ENCODE measurements at regions not wholly inside any gene's neighbourhood (a gene's known extent, or its start where the extent isn't known, plus 50 kb on each side); places are given as distances from the start of the nearest gene placed in this dataset.
"Not testable (repeated sequence)": the region's sequence is repeated elsewhere in the genome, so short reads cannot be mapped to it uniquely, and the experiment has no call there.

DNA sequence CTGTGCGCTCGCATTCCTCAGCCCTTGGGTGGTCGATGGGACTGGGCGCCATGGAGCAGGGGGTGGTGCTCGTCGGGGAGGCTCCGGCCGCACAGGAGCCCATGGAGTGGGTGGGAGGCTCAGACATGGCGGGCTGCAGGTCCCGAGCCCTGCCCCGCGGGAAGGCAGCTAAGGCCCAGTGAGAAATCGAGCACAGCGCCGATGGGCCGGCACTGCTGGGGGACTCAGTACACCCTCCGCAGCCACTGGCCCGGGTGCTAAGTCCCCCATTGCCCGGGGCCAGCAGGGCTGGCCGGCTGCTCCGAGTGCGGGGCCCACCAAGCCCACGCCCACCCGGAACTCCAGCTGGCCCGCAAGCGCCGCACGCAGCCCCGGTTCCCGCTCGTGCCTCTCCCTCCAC is 104.1 kb downstream of the SRGAP2 start:
- DNase-seq (ENCODE audit: low spot score); ATAC-seq; intact Hi-C loops (cut with DNase I): not testable (repeated sequence)

DNA sequence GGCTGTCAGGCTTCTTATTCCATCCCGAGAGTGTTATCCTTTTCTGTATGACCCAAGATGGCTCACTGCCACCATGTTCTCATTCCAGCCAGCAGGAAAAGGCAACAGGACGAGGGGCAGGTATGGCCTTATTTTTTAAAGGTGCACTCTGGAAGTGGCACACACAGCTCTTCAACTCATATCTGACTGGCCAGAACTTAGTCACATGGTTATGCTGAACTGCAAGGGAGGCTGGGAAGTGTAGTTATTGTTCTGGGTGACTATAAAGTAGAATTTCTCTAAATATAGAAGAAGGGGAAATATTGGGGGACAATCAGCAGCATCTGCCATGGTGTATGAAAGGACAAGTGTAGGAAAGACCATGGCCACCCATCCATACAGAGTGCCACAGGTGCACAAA is 107.6 kb downstream of the SRGAP2 start:
- ATAC-seq; intact Hi-C loops (cut with DNase I); DNase-seq (ENCODE audit: low spot score): not testable (repeated sequence)

DNA sequence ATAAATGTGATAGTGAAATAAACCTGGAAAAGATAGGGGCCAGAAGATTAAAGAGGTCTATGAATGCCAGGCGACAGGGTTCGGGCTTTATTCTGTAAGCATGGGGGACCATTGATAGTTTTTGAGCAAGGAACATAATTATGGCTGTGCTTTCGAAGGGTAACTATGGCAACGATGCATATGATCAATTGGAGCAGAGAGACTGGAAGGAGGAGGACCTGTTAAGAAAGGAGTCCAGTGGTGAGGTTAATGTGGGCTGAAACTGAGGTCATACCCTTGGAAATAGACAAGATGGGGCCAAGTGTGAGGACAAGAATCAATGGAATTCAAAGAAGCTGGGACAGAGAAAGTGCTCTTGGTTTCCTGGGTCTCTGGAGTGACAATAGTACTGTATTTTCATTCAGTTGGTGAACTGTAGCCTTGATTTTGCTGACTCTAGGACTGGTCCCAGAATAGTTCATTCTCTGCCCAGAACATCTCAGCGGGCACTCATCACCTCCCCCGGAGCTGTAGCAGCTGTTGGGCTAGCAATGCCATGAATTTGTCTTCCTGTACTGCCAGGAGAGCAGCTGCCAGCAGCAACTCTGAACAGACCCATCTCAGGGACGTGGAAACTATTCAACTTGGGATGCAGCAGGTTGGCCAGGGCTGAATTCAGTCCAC is 108.4 kb downstream of the SRGAP2 start:
- intact Hi-C loops (cut with DNase I); DNase-seq (ENCODE audit: low spot score): not testable (repeated sequence)
- peak; percentile 52 for ATAC-seq

- intact Hi-C loops (cut with DNase I); DNase-seq (ENCODE audit: low spot score): not testable (repeated sequence)
- peak; percentile 21 for ATAC-seq
These were observed 108.9 kb downstream of the SRGAP2 start for GRCh38 chr1:206312274-206312665.

DNA sequence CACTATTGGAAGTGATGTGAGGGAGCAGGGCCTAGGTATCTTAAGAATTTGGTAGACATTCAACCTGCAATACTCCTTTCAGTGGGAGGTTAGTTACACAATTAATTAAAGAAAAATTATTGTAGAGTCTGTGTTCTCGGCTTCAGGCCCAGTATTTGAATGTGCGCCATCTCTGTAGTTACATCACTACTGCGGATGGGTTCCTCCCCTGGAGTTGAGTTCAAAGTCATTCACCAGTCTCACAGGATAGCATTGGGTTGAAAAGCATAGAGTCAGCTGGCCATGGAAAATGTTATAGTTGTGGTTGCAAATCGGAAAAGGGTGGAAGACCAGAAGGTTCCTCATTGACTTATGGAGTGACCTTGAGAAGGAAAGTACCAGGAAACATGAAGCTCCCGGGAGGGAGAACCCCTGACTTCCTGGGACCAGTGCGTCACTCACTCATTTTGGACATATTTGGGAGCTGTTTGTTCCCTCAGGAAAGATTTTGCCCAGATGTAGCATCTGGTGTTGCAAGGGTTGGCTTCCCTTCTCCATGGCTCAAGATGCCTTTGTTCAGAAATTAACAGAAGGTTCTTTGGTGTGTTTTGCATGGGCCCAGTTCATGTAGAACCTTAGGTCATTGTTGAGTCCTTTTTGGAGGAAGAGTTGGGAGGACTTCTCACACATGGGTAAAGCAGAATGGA is 111.8 kb downstream of the SRGAP2 start:
- peak; percentile 33 for ATAC-seq
- DNase-seq (ENCODE audit: low spot score); intact Hi-C loops (cut with DNase I): not testable (repeated sequence)

- intact Hi-C loops (cut with DNase I); DNase-seq (ENCODE audit: low spot score); ATAC-seq: not testable (repeated sequence)
These were observed 113.6 kb downstream of the SRGAP2 start for GRCh38 chr1:206316901-206317300.

DNA sequence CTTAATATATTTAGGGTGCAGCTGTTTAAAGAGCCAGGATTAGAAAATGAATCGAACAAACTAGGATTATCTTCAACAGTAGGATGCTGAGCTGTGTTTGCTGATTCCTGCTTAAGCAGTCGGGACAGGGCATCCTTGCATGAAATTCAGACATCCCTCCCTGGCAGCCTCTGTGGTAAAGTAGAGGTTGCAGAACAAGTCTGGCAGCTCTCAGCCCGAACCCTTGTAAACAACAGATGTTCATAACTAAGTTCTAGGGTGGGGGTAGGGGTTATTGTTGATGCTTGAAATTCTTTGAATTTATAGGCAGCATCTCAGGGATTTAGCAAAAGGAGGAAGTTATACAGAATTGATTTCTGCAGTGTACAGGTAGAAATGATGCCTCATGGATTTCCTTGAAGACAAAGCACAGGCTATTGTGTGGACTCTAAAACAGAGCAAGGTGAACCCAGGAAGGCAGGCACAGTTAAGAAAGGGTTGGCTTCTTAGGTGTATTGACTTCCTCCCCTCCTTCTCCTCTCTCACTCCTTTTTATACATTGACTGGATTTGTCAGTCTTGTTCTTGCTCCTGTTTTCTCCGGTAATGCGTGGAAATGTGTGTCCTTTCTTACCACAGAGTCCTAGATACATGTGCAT is 114.7 kb downstream of the SRGAP2 start:
- peak; percentile 67 for ATAC-seq
- DNase-seq (ENCODE audit: low spot score); intact Hi-C loops (cut with DNase I): not testable (repeated sequence)

GRCh38 chr1:206320227-206320626 is 116.9 kb downstream of the SRGAP2 start:
- DNase-seq (ENCODE audit: low spot score); intact Hi-C loops (cut with DNase I); ATAC-seq: not testable (repeated sequence)

DNA sequence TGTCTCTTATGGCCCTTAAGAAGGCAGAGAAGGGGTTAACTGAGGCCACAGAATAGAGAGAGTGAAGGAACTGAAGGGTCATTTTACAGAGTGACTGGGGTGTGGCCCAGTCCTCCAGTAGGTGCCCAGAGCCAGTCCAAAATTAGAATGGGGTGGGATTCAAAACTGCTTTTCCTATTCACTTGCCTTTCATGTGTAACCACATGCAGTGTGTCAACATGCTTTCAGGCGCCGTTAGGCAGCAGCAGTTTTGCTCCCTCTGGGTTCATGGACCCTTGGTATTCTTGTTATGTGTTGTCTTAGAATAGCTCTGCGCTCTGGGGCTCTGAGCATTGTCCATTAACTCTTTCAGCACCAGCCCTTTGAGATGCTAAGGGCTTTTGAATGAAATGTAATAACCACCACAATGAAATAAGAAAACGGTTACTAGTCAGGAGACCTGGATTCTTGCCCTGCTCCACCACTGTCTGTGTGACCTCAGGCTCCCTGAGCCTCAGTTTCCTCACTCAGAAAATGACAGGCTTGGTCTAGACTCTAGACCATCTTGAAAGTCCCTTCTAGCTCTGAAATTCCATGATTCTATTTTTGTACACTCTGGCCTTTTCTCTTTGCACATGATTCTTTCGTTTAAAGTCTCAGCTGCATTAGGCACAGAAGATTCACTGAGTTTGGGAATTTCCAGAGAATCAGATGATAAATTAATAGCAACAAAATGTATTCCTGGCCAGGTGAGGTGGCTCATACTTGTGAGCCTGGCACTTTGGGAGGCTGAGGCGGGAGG is 123.0 kb downstream of the SRGAP2 start:
- ATAC-seq, result peak; percentile 55
- intact Hi-C loops (cut with DNase I); DNase-seq (ENCODE audit: low spot score): not testable (repeated sequence)

DNA sequence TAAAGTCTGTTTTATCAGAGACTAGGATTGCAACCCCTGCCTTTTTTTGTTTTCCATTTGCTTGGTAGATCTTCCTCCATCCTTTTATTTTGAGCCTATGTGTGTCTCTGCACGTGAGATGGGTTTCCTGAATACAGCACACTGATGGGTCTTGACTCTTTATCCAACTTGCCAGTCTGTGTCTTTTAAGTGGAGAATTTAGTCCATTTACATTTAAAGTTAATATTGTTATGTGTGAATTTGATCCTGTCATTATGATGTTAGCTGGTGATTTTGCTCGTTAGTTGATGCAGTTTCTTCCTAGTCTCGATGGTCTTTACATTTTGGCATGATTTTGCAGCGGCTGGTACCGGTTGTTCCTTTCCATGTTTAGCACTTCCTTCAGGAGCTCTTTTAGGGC is 128.3 kb downstream of the SRGAP2 start:
- DNase-seq (ENCODE audit: low spot score); ATAC-seq; intact Hi-C loops (cut with DNase I): not testable (repeated sequence)

- DNase-seq (ENCODE audit: low spot score); intact Hi-C loops (cut with DNase I); ATAC-seq: not testable (repeated sequence)
These were observed 130.0 kb downstream of the SRGAP2 start for GRCh38 chr1:206333316-206333715.

GRCh38 chr1:206333897-206334296 is 130.6 kb downstream of the SRGAP2 start:
- intact Hi-C loops (cut with DNase I); DNase-seq (ENCODE audit: low spot score): not testable (repeated sequence)
- ATAC-seq, result peak; percentile 28

DNA sequence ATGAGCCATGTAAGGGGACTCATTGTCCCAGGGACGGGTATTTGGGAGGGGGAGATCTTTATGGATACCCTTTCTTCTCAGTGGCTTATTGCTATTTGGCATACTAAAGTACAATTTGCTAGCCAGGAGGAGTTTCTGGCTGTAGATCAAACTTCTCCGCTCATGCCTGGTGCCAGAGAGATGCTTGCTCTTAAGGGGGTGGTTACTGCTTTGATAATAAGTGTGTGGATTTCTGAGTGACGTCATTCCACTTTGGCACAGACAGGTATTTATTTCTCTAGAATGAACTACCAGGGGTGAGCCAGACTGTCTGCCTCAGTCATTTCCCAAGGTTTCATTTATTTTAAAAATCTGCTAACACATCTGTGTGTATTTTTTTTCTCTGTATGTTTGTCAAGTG is 131.1 kb downstream of the SRGAP2 start:
- intact Hi-C loops (cut with DNase I); DNase-seq (ENCODE audit: low spot score): not testable (repeated sequence)
- peak; percentile 50 for ATAC-seq

DNA sequence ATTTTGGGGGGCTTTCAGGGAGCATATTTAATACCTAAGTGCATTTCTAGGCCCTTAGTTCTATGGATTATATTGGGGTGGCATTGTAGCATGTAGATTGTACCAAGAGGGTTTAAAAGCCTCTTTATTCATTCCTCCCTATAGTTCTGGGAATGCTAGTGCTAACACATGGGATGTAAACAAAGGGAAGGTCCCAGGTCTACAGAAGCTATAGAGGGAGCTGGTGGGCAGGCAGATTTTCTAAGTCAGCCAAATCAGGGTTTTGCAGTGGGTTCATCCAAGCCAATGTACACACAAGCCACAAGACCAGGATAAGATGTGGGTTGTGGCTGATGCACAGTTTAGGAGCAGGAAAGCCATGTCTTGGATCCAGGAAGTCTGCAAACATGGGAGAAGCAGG is 131.8 kb downstream of the SRGAP2 start:
- ATAC-seq; intact Hi-C loops (cut with DNase I); DNase-seq (ENCODE audit: low spot score): not testable (repeated sequence)

DNA sequence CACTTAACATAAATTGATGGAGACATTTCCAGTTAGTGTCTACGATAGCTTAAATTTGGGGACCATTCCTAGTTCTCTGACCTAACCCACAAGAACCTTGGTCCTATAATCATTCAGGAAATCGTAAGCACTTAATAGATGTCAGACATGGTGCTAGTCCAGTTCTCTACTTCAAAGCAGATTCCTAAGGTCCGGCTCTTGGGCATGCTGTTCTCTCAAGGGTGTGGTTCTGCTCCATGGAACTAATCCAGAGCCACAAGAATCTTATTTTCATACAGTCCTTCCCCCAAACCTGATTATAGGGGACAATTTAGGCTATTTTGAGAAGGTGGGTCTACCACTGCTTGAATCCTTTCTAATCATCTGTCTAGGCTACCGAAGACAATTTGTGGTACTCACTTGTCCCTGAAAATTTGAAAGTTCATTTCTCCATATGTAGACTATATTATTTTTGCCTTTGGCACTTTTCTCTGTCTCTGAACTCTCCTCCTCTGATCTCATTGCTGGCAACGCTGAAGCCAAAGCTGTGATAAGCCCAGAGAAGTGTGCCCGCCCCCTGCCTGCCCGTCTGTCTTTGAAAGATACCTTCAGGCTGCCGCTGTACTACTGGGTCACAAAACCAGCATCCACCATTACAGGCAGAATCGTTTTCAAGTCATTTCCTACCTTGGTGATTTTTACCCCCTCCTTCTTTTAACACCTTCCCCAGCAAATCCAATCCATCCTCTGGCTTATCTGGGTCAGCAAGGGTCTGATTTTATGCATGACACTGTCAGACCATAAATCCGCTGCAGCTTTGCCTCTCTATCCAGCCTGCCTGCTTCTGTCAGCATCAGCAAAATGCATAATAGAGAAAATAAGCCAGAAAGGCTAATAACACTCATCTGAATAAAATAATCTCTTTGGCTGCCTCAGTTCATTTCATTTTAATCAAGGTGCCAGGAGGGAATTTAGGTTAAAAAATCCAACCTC is 132.8 kb downstream of the SRGAP2 start:
- DNase-seq (ENCODE audit: low spot score); intact Hi-C loops (cut with DNase I): not testable (repeated sequence)
- ATAC-seq, result peak; percentile 41

GRCh38 chr1:206337024-206337423 is 133.3 kb upstream of the IKBKE start:
- DNase-seq (ENCODE audit: low spot score); intact Hi-C loops (cut with DNase I); ATAC-seq: not testable (repeated sequence)

DNA sequence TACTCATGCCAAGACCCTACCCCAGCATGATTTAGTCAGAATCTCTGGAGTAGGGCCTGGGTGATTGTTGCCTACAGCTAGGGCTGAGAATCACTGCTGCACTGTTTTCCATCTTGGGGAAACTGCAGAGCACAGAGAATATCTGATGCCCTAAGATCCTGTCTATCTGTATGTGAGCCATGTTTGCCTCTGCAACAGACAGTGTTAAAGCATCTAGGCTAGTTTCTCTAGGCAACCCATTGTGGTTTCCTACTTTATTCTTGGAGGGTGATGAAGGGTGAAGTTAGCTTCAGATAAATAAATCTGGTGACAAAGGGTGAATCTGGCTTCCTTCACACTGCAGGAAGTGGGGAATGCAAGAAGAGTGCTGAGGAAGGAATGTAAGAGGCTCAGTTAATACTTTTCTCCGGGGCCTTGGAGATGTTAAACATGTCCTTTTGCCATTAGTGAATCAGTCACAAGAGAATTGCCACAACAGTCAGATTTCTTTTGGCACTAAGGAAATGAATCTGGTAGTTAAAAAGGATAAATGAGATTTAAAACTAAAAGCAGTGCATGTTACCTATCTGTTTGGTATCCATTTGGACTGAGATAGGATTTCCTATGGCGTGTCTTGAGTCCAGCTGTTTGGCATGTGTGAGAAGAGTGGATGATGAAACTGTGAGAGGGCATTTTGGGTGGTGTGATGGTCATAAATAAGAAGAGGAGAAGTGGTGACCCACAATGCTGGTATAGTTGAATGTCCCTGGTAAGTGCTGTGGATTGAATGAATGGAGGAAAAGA is 119.6 kb upstream of the IKBKE start:
- intact Hi-C loops (cut with DNase I); DNase-seq (ENCODE audit: low spot score); ATAC-seq: not testable (repeated sequence)

All from sciatic nerve (tissue), 2 donors.